T-helper 1 cell (primary cell): ENCODE measurements at regions not wholly inside any gene's neighbourhood (a gene's known extent, or its start where the extent isn't known, plus 50 kb on each side); places are given as distances from the start of the nearest gene placed in this dataset.
"Not testable (repeated sequence)": the region's sequence is repeated elsewhere in the genome, so short reads cannot be mapped to it uniquely, and the experiment has no call there.

Experiments used
- DNase-seq, 5 donors: peaks; one replicate each; pipeline ENCODE4 v3.0.0-alpha.2; 2012 to 2020

- no peak for DNase-seq
These were observed 52.0 kb downstream of the PRORP start for GRCh38 chr14:35174342-35174741.

GRCh38 chr14:35180179-35180578 is 57.8 kb downstream of the PRORP start:
- no peak for DNase-seq

- not testable (repeated sequence) for DNase-seq
These were observed 62.5 kb downstream of the PRORP start for GRCh38 chr14:35184891-35185290.

- no peak for DNase-seq
These were observed 67.1 kb downstream of the PRORP start for GRCh38 chr14:35189422-35189821.

- no peak for DNase-seq
These were observed 70.8 kb downstream of the PRORP start for GRCh38 chr14:35193161-35193560.

GRCh38 chr14:35194183-35194582 is 71.8 kb downstream of the PRORP start:
- not testable (repeated sequence) for DNase-seq

GRCh38 chr14:35196571-35196970 is 74.2 kb downstream of the PRORP start:
- DNase-seq = no peak

- no peak for DNase-seq
These were observed 74.7 kb downstream of the PRORP start for GRCh38 chr14:35197015-35197414.

- DNase-seq = no peak
These were observed 78.7 kb downstream of the PRORP start for GRCh38 chr14:35201066-35201465.

- no peak for DNase-seq
These were observed 79.8 kb downstream of the PRORP start for GRCh38 chr14:35202195-35202594.

- DNase-seq = no peak
These were observed 83.4 kb downstream of the PRORP start for GRCh38 chr14:35205737-35206136.

GRCh38 chr14:35211067-35211466 is 81.1 kb upstream of the PSMA6 start:
- DNase-seq = no peak

- DNase-seq = no peak
These were observed 79.6 kb upstream of the PSMA6 start for GRCh38 chr14:35212471-35213142.

- no peak for DNase-seq
These were observed 78.9 kb upstream of the PSMA6 start for GRCh38 chr14:35213143-35213788.

- DNase-seq = no peak
These were observed 78.3 kb upstream of the PSMA6 start for GRCh38 chr14:35213869-35214387.

- DNase-seq = not testable (repeated sequence)
These were observed 77.8 kb upstream of the PSMA6 start for GRCh38 chr14:35214402-35214801.

GRCh38 chr14:35215110-35215813 is 76.9 kb upstream of the PSMA6 start:
- peak in 1 of 5 donors; percentile 25 for DNase-seq

- DNase-seq = not testable (repeated sequence)
These were observed 74.0 kb upstream of the PSMA6 start for GRCh38 chr14:35218176-35218575.

- DNase-seq = no peak
These were observed 73.2 kb upstream of the PSMA6 start for GRCh38 chr14:35218963-35219362.

GRCh38 chr14:35220027-35220676 is 72.0 kb upstream of the PSMA6 start:
- no peak for DNase-seq

- DNase-seq = no peak
These were observed 71.3 kb upstream of the PSMA6 start for GRCh38 chr14:35220920-35221319.

- DNase-seq = no peak
These were observed 70.7 kb upstream of the PSMA6 start for GRCh38 chr14:35221462-35221861.

GRCh38 chr14:35222324-35222723 is 69.9 kb upstream of the PSMA6 start:
- no peak for DNase-seq
